Colonic mucosa (tissue), 4 donors: ENCODE measurements at regions not wholly inside any gene's neighbourhood (a gene's known extent, or its start where the extent isn't known, plus 50 kb on each side); places are given as distances from the start of the nearest gene placed in this dataset.
"Not testable (repeated sequence)": the region's sequence is repeated elsewhere in the genome, so short reads cannot be mapped to it uniquely, and the experiment has no call there.

Experiments used
- DNase-seq: peaks from one replicate; pipeline ENCODE4 v3.0.0-alpha.2; 2020
- H3K27ac ChIP-seq: fragments of 200-600 bp; one replicate; pipeline ENCODE4 v1.8.0; 2021
- H3K27me3 ChIP-seq: fragments of 200-600 bp; one replicate; pipeline ENCODE4 v1.8.0; 2021
- H3K36me3 ChIP-seq: fragments of 200-600 bp; one replicate; pipeline ENCODE4 v1.8.0; 2021
- H3K4me1 ChIP-seq: fragments of 200-600 bp; one replicate; pipeline ENCODE4 v1.8.0; 2021; ENCODE audit warnings: mild to moderate bottlenecking
- H3K4me3 ChIP-seq: fragments of 200-600 bp; one replicate; pipeline ENCODE4 v1.8.0; 2021
- H3K9ac ChIP-seq, 2 donors: one replicate each; pipeline ENCODE4 v1.7.0; 2013; ENCODE audit warnings: control low read depth in 2 of 2, low read depth in 2 of 2, low read length in 2 of 2
- H3K9me3 ChIP-seq: fragments of 200-600 bp; one replicate; pipeline ENCODE4 v1.8.0; 2021
- CTCF ChIP-seq: fragments of 200-600 bp; IDR thresholded peaks from one replicate; pipeline ENCODE4 v1.8.0; 2022; ENCODE audit warnings: antibody characterized with exemption, mild to moderate bottlenecking
- intact Hi-C: fragments of 100-400 bp; cut with DNase I; formaldehyde crosslinking; loops from one replicate; pipeline ENCODE4 v1.14.1; 2022
- donor health status: healthy.
- donor health status: DM: no; HTN: no; CAD: no.
- donor health status: DM: no; HTN: no; CAD: no.

- Histone ChIP-seq H3K4me1 (no peaks in the 10 kb centered on the region), H3K9ac (no peak overlapping the region), H3K36me3 (no peaks in the 10 kb centered on the region), H3K27me3 (no peaks in the 10 kb centered on the region), H3K27ac (no peak overlapping the region), H3K9me3 (no peaks in the 10 kb centered on the region), H3K4me3 (no peak overlapping the region)
- intact Hi-C loops: no loop called here
- DNase-seq: no peak
- TF ChIP-seq CTCF: no peak
Measured at GRCh38 chr9:115551396-115551795, 433.4 kb upstream of the TNC start.

- H3K36me3 ChIP-seq: no peaks in the 10 kb centered on the region
- no peaks in the 10 kb centered on the region for H3K9me3 ChIP-seq
- TF ChIP-seq CTCF: no peak
- no peak for DNase-seq
- no peaks in the 10 kb centered on the region for H3K4me1 ChIP-seq
- intact Hi-C loops: no loop called here
- H3K4me3 ChIP-seq: no peak overlapping the region
- H3K27me3 ChIP-seq: no peaks in the 10 kb centered on the region
- no peak overlapping the region for H3K9ac ChIP-seq
- H3K27ac ChIP-seq: no peak overlapping the region
Measured at GRCh38 chr9:115553060-115553773, 435.3 kb upstream of the TNC start.

- no peak for DNase-seq
- intact Hi-C loops: no loop called here
- H3K4me1 ChIP-seq: no peaks in the 10 kb centered on the region
Measured at GRCh38 chr9:115556432-115556831, 438.5 kb upstream of the TNC start.

GRCh38 chr9:115575147-115575546 is 457.2 kb upstream of the TNC start:
- intact Hi-C loops: no loop called here
- no peak for DNase-seq

More at GRCh38 chr9:115556432-115556831, 438.5 kb upstream of the TNC start:
- H3K9ac ChIP-seq: no peak overlapping the region
- TF ChIP-seq CTCF: no peak
- H3K9me3 ChIP-seq: no peaks in the 10 kb centered on the region
- no peaks in the 10 kb centered on the region for H3K36me3 ChIP-seq
- H3K27ac ChIP-seq: no peak overlapping the region
- H3K27me3 ChIP-seq: no peaks in the 10 kb centered on the region
- no peak overlapping the region for H3K4me3 ChIP-seq

GRCh38 chr9:115585458-115585857 is 467.5 kb upstream of the TNC start:
- intact Hi-C loops, H3K4me1 ChIP-seq, H3K27ac ChIP-seq, H3K4me3 ChIP-seq, H3K9me3 ChIP-seq, H3K27me3 ChIP-seq, H3K36me3 ChIP-seq, DNase-seq, H3K9ac ChIP-seq: not testable (repeated sequence)

More at GRCh38 chr9:115575147-115575546, 457.2 kb upstream of the TNC start:
- no peak for TF ChIP-seq CTCF
- Histone ChIP-seq H3K27me3 (no peaks in the 10 kb centered on the region), H3K9me3 (no peaks in the 10 kb centered on the region), H3K4me1 (no peaks in the 10 kb centered on the region), H3K27ac (no peak overlapping the region), H3K9ac (no peak overlapping the region), H3K4me3 (no peak overlapping the region), H3K36me3 (no peaks in the 10 kb centered on the region)

GRCh38 chr9:115587310-115587709 is 469.4 kb upstream of the TNC start:
- TF ChIP-seq CTCF: no peak
- Histone ChIP-seq H3K27me3 (no peaks in the 10 kb centered on the region), H3K9ac (no peak overlapping the region), H3K27ac (no peak overlapping the region), H3K9me3 (no peaks in the 10 kb centered on the region), H3K4me3 (no peak overlapping the region), H3K36me3 (no peaks in the 10 kb centered on the region), H3K4me1 (no peaks in the 10 kb centered on the region)
- DNase-seq: no peak
- intact Hi-C loops: no loop called here
